PFSK-1 (cell line): ENCODE measurements at regions not wholly inside any gene's neighbourhood (a gene's known extent, or its start where the extent isn't known, plus 50 kb on each side); places are given as distances from the start of the nearest gene placed in this dataset.

Experiments
- FOXP2 ChIP-seq: optimal IDR thresholded peaks from 2 replicates; pipeline ENCODE3; 2011; ENCODE audit warnings: borderline replicate concordance, control low read depth, inconsistent platforms; ENCODE audit not compliant: insufficient read depth; ENCODE audit errors: extremely low read length, extremely low read depth
- POLR2AphosphoS5 ChIP-seq: IDR thresholded peaks from 2 replicates; pipeline ENCODE4 v1.6.1; 2012; ENCODE audit warnings: low read depth, mild to moderate bottlenecking, control low read depth, low read length, moderate library complexity
- SIN3A ChIP-seq: IDR thresholded peaks from 2 replicates; pipeline ENCODE4 v1.6.1; 2012; ENCODE audit warnings: mild to moderate bottlenecking, low read length, moderate library complexity, borderline replicate concordance; ENCODE audit not compliant: insufficient read depth
- TAF1 ChIP-seq: IDR thresholded peaks from 2 replicates; pipeline ENCODE4 v1.6.1; 2012; ENCODE audit warnings: low read length, control low read depth, borderline replicate concordance; ENCODE audit not compliant: insufficient read depth
- TF ChIP-seq, protein P1 (sequence below), 2 experiments: IDR thresholded peaks; 2 replicates each; pipeline versions ENCODE4 v1.6.1 to v1.8.0; 2011 to 2012; ENCODE audit warnings: low read depth in 2 of 2, low read length in 2 of 2, control low read depth in 1 of 2, inconsistent platforms in 1 of 2, mild to moderate bottlenecking in 1 of 2, moderate library complexity in 1 of 2; ENCODE audit not compliant: insufficient read depth in 1 of 2

DNA sequence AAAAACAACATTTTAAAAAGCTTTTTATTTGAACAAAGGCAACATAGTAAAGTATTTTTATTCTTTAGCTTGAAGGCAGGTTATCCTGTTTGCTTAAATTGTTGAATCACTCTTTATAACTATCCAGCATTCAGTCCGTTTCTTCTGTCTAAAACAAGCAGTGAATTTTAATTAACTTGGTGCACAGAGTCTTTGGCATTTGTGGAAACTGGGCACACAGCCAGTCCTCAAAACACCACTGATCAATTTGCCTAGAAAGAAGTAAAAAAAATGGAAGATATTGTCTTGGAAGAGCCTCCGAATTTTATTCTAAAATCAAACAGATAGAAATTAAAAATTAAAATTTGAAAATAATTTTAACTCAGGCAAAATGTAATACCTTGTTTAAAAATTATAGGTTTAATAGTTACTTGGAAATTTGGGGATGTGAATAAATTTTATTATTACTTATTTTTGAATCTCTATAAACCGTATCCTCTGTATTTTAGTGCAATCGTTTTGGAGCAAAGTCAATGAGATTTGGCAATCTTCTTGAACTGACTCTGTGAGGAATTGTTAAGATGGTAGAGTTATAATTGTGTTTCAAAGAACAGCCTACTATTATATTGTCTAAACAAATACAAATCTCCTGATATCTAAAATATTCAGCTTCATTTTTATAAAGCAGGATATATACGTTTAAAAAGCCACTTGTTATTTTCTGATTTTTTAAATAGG, 927.0 kb downstream of the SLC16A7 start:
- TF ChIP-seq, protein P1, sequence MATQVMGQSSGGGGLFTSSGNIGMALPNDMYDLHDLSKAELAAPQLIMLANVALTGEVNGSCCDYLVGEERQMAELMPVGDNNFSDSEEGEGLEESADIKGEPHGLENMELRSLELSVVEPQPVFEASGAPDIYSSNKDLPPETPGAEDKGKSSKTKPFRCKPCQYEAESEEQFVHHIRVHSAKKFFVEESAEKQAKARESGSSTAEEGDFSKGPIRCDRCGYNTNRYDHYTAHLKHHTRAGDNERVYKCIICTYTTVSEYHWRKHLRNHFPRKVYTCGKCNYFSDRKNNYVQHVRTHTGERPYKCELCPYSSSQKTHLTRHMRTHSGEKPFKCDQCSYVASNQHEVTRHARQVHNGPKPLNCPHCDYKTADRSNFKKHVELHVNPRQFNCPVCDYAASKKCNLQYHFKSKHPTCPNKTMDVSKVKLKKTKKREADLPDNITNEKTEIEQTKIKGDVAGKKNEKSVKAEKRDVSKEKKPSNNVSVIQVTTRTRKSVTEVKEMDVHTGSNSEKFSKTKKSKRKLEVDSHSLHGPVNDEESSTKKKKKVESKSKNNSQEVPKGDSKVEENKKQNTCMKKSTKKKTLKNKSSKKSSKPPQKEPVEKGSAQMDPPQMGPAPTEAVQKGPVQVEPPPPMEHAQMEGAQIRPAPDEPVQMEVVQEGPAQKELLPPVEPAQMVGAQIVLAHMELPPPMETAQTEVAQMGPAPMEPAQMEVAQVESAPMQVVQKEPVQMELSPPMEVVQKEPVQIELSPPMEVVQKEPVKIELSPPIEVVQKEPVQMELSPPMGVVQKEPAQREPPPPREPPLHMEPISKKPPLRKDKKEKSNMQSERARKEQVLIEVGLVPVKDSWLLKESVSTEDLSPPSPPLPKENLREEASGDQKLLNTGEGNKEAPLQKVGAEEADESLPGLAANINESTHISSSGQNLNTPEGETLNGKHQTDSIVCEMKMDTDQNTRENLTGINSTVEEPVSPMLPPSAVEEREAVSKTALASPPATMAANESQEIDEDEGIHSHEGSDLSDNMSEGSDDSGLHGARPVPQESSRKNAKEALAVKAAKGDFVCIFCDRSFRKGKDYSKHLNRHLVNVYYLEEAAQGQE (IDR thresholded peaks at IDR 0.05; ENCODE audit: insufficient read depth in 1 of 2, low read depth in 2 of 2, low read length in 2 of 2), result no peak
- no peak for TF ChIP-seq TAF1
- no peak for TF ChIP-seq SIN3A
- TF ChIP-seq POLR2AphosphoS5, result no peak
- TF ChIP-seq FOXP2, result no peak
